ENCODE measurements at regions not wholly inside any gene's neighbourhood (a gene's known extent, or its start where the extent isn't known, plus 50 kb on each side); places are given as distances from the start of the nearest gene placed in this dataset.
"Not testable (repeated sequence)": the region's sequence is repeated elsewhere in the genome, so short reads cannot be mapped to it uniquely, and the experiment has no call there.

- TF ChIP-seq, protein P1, sequence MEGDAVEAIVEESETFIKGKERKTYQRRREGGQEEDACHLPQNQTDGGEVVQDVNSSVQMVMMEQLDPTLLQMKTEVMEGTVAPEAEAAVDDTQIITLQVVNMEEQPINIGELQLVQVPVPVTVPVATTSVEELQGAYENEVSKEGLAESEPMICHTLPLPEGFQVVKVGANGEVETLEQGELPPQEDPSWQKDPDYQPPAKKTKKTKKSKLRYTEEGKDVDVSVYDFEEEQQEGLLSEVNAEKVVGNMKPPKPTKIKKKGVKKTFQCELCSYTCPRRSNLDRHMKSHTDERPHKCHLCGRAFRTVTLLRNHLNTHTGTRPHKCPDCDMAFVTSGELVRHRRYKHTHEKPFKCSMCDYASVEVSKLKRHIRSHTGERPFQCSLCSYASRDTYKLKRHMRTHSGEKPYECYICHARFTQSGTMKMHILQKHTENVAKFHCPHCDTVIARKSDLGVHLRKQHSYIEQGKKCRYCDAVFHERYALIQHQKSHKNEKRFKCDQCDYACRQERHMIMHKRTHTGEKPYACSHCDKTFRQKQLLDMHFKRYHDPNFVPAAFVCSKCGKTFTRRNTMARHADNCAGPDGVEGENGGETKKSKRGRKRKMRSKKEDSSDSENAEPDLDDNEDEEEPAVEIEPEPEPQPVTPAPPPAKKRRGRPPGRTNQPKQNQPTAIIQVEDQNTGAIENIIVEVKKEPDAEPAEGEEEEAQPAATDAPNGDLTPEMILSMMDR (IDR thresholded peaks at IDR 0.05; ENCODE audit: insufficient read depth, low read depth, low read length) = no peak
- Histone ChIP-seq H3K36me3 (ENCODE audit: control insufficient read depth, insufficient read depth, low read length) (no peaks in the 10 kb centered on the region), H3K27me3 (ENCODE audit: control insufficient read depth, insufficient read depth, low read length) (no peaks in the 10 kb centered on the region), H3K4me3 (ENCODE audit: low read depth, low read length) (no peak overlapping the region)
- DNase-seq (ENCODE audit: low read depth) = no peak
- CTCF ChIA-PET = interaction anchor here (0.8 kb wide), 1 partner anchor 180 kb away, joined by 3 read pairs; no protein-coding TSS in a partner anchor
- POLR2A ChIA-PET = no interaction called here
Measured at GRCh38 chr20:48444249-48444648, 383.6 kb downstream of the PREX1 start.

DNA sequence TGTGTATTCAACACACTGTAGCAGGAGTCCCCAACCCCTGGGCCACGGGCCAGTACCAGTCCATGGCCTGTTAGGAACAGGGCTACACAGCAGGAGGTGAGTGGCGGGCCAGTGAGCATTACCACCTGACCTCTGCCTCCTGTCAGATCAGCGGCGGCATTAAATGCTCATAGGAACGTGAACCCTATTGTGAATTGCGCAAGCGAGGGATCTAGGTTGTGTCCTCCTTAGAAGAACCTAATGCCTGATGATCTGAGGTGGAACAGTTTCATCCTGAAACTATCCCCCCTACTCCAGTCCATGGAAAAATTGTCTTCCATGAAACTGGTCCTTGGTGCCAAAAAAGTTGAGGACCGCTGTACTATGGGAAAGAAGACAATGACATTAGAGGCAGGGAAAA is 386.9 kb downstream of the PREX1 start:
- no peaks in the 10 kb centered on the region for H3K27me3 ChIP-seq (ENCODE audit: control insufficient read depth, insufficient read depth, low read length)
- TF ChIP-seq, protein P1 (IDR thresholded peaks at IDR 0.05; ENCODE audit: insufficient read depth, low read depth, low read length) = no peak
- no peaks in the 10 kb centered on the region for H3K36me3 ChIP-seq (ENCODE audit: control insufficient read depth, insufficient read depth, low read length)
- CTCF ChIA-PET = interaction anchor here (0.6 kb wide), 1 partner anchor 336 kb away, joined by 3 read pairs; no protein-coding TSS in a partner anchor
- POLR2A ChIA-PET = no interaction called here
- H3K4me3 ChIP-seq (ENCODE audit: low read depth, low read length) = no peak overlapping the region
- DNase-seq (ENCODE audit: low read depth) = no peak

- POLR2A ChIA-PET; H3K36me3 ChIP-seq (ENCODE audit: control insufficient read depth, insufficient read depth, low read length); DNase-seq (ENCODE audit: low read depth); H3K4me3 ChIP-seq (ENCODE audit: low read depth, low read length); H3K27me3 ChIP-seq (ENCODE audit: control insufficient read depth, insufficient read depth, low read length): not testable (repeated sequence)
- CTCF ChIA-PET = interaction anchor here (0.6 kb wide), 1 partner anchor 337 kb away, joined by 3 read pairs; no protein-coding TSS in a partner anchor
Measured at GRCh38 chr20:48440261-48440660, 387.5 kb downstream of the PREX1 start.

- no peaks in the 10 kb centered on the region for H3K36me3 ChIP-seq (ENCODE audit: control insufficient read depth, insufficient read depth, low read length)
- H3K4me3 ChIP-seq (ENCODE audit: low read depth, low read length) = no peak overlapping the region
- H3K27me3 ChIP-seq (ENCODE audit: control insufficient read depth, insufficient read depth, low read length) = no peaks in the 10 kb centered on the region
- POLR2A ChIA-PET = no interaction called here
- CTCF ChIA-PET = no interaction called here
- TF ChIP-seq, protein P1 (IDR thresholded peaks at IDR 0.05; ENCODE audit: insufficient read depth, low read depth, low read length) = no peak
- no peak for DNase-seq (ENCODE audit: low read depth)
Measured at GRCh38 chr20:48437146-48437545, 390.7 kb downstream of the PREX1 start.

- H3K27me3 ChIP-seq (ENCODE audit: control insufficient read depth, insufficient read depth, low read length); H3K4me3 ChIP-seq (ENCODE audit: low read depth, low read length); POLR2A ChIA-PET; H3K36me3 ChIP-seq (ENCODE audit: control insufficient read depth, insufficient read depth, low read length); CTCF ChIA-PET; DNase-seq (ENCODE audit: low read depth): not testable (repeated sequence)
Measured at GRCh38 chr20:48436609-48437008, 391.2 kb downstream of the PREX1 start.

DNA sequence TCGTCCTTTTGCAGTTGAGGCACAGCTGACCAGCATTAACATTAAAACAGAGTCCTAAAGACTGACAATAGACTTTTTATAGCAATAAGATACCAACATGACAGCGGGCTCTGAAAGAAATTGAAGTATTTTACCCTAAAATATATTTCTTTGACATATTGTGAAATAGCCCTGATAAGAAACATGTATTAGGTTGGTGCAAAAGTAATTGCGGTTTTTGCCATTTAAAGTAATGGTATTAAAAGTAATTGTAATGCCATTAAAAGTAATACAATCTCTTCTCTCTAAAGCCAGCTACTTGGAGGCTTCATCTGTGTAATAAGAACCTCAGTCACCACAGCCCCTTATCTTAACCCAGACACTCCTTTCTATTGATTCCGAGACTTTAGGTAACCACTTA is 394.6 kb downstream of the PREX1 start:
- TF ChIP-seq, protein P1 (IDR thresholded peaks at IDR 0.05; ENCODE audit: insufficient read depth, low read depth, low read length) = no peak
- POLR2A ChIA-PET = no interaction called here
- no peak for DNase-seq (ENCODE audit: low read depth)
- CTCF ChIA-PET = no interaction called here
- no peak overlapping the region for H3K4me3 ChIP-seq (ENCODE audit: low read depth, low read length)
- H3K27me3 ChIP-seq (ENCODE audit: control insufficient read depth, insufficient read depth, low read length) = no peaks in the 10 kb centered on the region
- no peaks in the 10 kb centered on the region for H3K36me3 ChIP-seq (ENCODE audit: control insufficient read depth, insufficient read depth, low read length)
